DMS153 treated with DMSO at 0.1 percent for 48 hours (cell line): ENCODE measurements at regions not wholly inside any gene's neighbourhood (a gene's known extent, or its start where the extent isn't known, plus 50 kb on each side); places are given as distances from the start of the nearest gene placed in this dataset.

Experiments used
- DNase-seq: peaks from one replicate; lab custom pipeline; 2025; ENCODE audit not compliant: unreplicated experiment; lab: John Stamatoyannopoulos, UW

- DNase-seq: no peak
Observed at GRCh38 chr11:129268371-129268770, 76.2 kb upstream of the ARHGAP32 start.

- DNase-seq: no peak
Observed at GRCh38 chr11:129267716-129268115, 75.6 kb upstream of the ARHGAP32 start.

GRCh38 chr11:129266536-129266935 lies 74.4 kb upstream of the ARHGAP32 start:
- no peak for DNase-seq

GRCh38 chr11:129265125-129265788 lies 73.1 kb upstream of the ARHGAP32 start:
- no peak for DNase-seq

- DNase-seq: no peak
Observed at GRCh38 chr11:129264114-129264513, 72.0 kb upstream of the ARHGAP32 start.

GRCh38 chr11:129260750-129261149 lies 68.6 kb upstream of the ARHGAP32 start:
- DNase-seq: no peak

GRCh38 chr11:129259931-129260348 lies 67.8 kb upstream of the ARHGAP32 start:
- DNase-seq: no peak

GRCh38 chr11:129258205-129258604 lies 66.1 kb upstream of the ARHGAP32 start:
- DNase-seq: no peak

GRCh38 chr11:129257512-129257911 lies 65.4 kb upstream of the ARHGAP32 start:
- no peak for DNase-seq

- DNase-seq: no peak
Observed at GRCh38 chr11:129252621-129253020, 60.5 kb upstream of the ARHGAP32 start.

- DNase-seq: no peak
Observed at GRCh38 chr11:129251067-129251466, 58.9 kb upstream of the ARHGAP32 start.

GRCh38 chr11:129249923-129250322 lies 57.8 kb upstream of the ARHGAP32 start:
- DNase-seq: no peak

GRCh38 chr11:129249351-129249750 lies 57.2 kb upstream of the ARHGAP32 start:
- no peak for DNase-seq

- no peak for DNase-seq
Observed at GRCh38 chr11:129248618-129249017, 56.5 kb upstream of the ARHGAP32 start.

GRCh38 chr11:129247135-129247534 lies 55.0 kb upstream of the ARHGAP32 start:
- no peak for DNase-seq

- DNase-seq: no peak
Observed at GRCh38 chr11:129242855-129243254, 50.7 kb upstream of the ARHGAP32 start.
